ENCODE measurements at regions not wholly inside any gene's neighbourhood (a gene's known extent, or its start where the extent isn't known, plus 50 kb on each side); places are given as distances from the start of the nearest gene placed in this dataset.

DNA sequence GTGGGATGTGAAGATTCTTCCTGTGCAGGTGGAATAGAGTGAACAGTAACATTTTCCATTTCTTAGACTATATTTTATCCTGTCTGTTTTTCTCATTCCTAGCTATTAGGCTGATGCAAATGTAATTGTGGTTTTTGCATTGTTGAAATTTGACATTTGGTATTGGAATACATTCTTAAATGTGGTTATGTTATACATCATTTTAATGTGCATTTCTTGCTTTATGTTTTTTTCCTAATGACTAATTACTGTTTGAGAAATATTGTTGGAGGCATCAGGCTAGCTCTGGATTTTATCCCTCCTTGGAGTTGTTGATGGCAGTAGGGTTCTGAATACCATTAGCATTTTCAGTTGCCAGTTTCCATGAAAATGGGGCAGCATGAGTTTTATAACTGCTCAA is 75.9 kb upstream of the GNG2 start:
- H2AFZ ChIP-seq (ENCODE audit: insufficient read depth, low read depth, low read length, poor library complexity, severe bottlenecking): no peak overlapping the region
- no peaks in the 10 kb centered on the region for H3K36me3 ChIP-seq (replicated peaks in 1 of 2; ENCODE audit: control extremely low read depth in 1 of 2, control insufficient read depth in 1 of 2, extremely low read depth in 1 of 2, insufficient read depth in 2 of 2, low read length in 1 of 2)
- peaks cover 6% of the 10 kb centered on the region for H3K4me1 Mint-ChIP-seq
- H3K9me3 Mint-ChIP-seq (ENCODE audit: insufficient read depth): no peaks in the 10 kb centered on the region
- no peaks in the 10 kb centered on the region for H3K79me2 ChIP-seq (ENCODE audit: control insufficient read depth, insufficient read depth, low read length)
- no peaks in the 10 kb centered on the region for H4K20me1 ChIP-seq (ENCODE audit: control insufficient read depth, insufficient read depth, low read length, poor library complexity, severe bottlenecking)
- no peak overlapping the region for H3K4me2 ChIP-seq (replicated peaks; ENCODE audit: low read depth, low read length, poor library complexity, severe bottlenecking)
- H3K27me3 ChIP-seq (replicated peaks in 1 of 4; ENCODE audit: control extremely low read depth in 1 of 4, control insufficient read depth in 3 of 4, insufficient read depth in 4 of 4, low read length in 3 of 4): peaks cover 0 to 15% (median 0%) of the 10 kb centered on the region in 4 experiments
- peaks cover 7% of the 10 kb centered on the region in 2 donors for H3K4me1 ChIP-seq (ENCODE audit: control insufficient read depth in 2 of 2, insufficient read depth in 2 of 2, low read length in 2 of 2)
- no peak for DNase-seq
- ATAC-seq (ENCODE audit: low read depth): no peak
- no peak overlapping the region for H3K4me3 Mint-ChIP-seq
- CTCF ChIA-PET: interaction anchor here (0.7 to 1.3 kb wide), 2 partner anchors 9 to 194 kb away, joined by 3 to 4 read pairs; no protein-coding TSS in a partner anchor
- peaks cover 36% of the 10 kb centered on the region for H3K27me3 Mint-ChIP-seq
- no peak overlapping the region for H3K4me3 ChIP-seq (ENCODE audit: control extremely low read depth in 1 of 5, extremely low read depth in 1 of 5, insufficient read depth in 1 of 5, low read depth in 2 of 5, low read length in 4 of 5)
- H3K27ac Mint-ChIP-seq: no peak overlapping the region
- TF ChIP-seq, protein P1, sequence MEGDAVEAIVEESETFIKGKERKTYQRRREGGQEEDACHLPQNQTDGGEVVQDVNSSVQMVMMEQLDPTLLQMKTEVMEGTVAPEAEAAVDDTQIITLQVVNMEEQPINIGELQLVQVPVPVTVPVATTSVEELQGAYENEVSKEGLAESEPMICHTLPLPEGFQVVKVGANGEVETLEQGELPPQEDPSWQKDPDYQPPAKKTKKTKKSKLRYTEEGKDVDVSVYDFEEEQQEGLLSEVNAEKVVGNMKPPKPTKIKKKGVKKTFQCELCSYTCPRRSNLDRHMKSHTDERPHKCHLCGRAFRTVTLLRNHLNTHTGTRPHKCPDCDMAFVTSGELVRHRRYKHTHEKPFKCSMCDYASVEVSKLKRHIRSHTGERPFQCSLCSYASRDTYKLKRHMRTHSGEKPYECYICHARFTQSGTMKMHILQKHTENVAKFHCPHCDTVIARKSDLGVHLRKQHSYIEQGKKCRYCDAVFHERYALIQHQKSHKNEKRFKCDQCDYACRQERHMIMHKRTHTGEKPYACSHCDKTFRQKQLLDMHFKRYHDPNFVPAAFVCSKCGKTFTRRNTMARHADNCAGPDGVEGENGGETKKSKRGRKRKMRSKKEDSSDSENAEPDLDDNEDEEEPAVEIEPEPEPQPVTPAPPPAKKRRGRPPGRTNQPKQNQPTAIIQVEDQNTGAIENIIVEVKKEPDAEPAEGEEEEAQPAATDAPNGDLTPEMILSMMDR (IDR thresholded peaks at IDR 0.05): no peak
- TF ChIP-seq EZH2 (IDR thresholded peaks at IDR 0.05; ENCODE audit: borderline replicate concordance, insufficient read depth, low read depth, low read length, poor library complexity, severe bottlenecking): no peak
- peaks cover 8 to 13% (median 13%) of the 10 kb centered on the region in 3 donors for H3K9me3 ChIP-seq (ENCODE audit: control extremely low read depth in 1 of 3, control insufficient read depth in 2 of 3, insufficient read depth in 1 of 3, low read length in 2 of 3)
- no peak overlapping the region for H3K27ac ChIP-seq (ENCODE audit: low read length in 2 of 2)
- no peak overlapping the region for H3K9ac ChIP-seq (ENCODE audit: low read length)
- intact Hi-C loops (cut with micrococcal nuclease): loop anchor here (10.0 kb wide), 1 partner anchor 690 kb away; the partner anchor contains the start of gene TRIM9
- POLR2A ChIA-PET: no interaction called here

DNA sequence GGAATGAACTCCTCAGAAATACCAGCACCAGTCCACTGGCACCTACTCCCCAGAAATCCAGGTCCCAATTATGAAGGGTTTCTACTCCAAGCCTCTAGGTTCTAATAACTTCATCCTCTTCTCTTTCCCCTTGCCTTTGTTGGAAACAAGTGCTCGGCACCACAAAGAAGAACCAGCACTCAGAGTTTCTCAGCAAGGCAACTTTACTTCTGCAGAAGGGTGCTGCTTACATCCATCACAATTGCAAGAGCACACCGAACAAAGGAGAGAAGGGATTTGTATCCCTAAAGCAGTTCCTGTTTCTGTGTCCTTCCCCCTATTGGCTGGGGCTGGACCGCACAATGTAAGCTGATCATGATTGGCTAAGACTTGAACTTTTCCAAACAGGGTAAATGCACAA is 74.2 kb upstream of the GNG2 start:
- intact Hi-C loops (cut with micrococcal nuclease): loop anchor here (10.0 kb wide), 1 partner anchor 691 kb away; the partner anchor contains the start of gene TRIM9
- Mint-ChIP-seq H3K9me3 (ENCODE audit: insufficient read depth) (no peaks in the 10 kb centered on the region), H3K27ac (no peak overlapping the region), H3K4me1 (no peaks in the 10 kb centered on the region), H3K27me3 (peaks cover 38% of the 10 kb centered on the region), H3K4me3 (no peak overlapping the region)
- Histone ChIP-seq H3K79me2 (ENCODE audit: control insufficient read depth, insufficient read depth, low read length) (no peaks in the 10 kb centered on the region), H3K4me3 (ENCODE audit: control extremely low read depth in 1 of 5, extremely low read depth in 1 of 5, insufficient read depth in 1 of 5, low read depth in 2 of 5, low read length in 4 of 5) (no peak overlapping the region), H3K4me1 (ENCODE audit: control insufficient read depth in 2 of 2, insufficient read depth in 2 of 2, low read length in 2 of 2) (no peaks in the 10 kb centered on the region), H4K20me1 (ENCODE audit: control insufficient read depth, insufficient read depth, low read length, poor library complexity, severe bottlenecking) (no peaks in the 10 kb centered on the region), H3K9ac (ENCODE audit: low read length) (no peak overlapping the region), H3K9me3 (ENCODE audit: control extremely low read depth in 1 of 3, control insufficient read depth in 2 of 3, insufficient read depth in 1 of 3, low read length in 2 of 3) (peaks cover 8 to 13% (median 13%) of the 10 kb centered on the region in 3 donors), H3K4me2 (replicated peaks; ENCODE audit: low read depth, low read length, poor library complexity, severe bottlenecking) (no peak overlapping the region), H2AFZ (ENCODE audit: insufficient read depth, low read depth, low read length, poor library complexity, severe bottlenecking) (no peak overlapping the region), H3K36me3 (replicated peaks in 1 of 2; ENCODE audit: control extremely low read depth in 1 of 2, control insufficient read depth in 1 of 2, extremely low read depth in 1 of 2, insufficient read depth in 2 of 2, low read length in 1 of 2) (no peaks in the 10 kb centered on the region), H3K27me3 (replicated peaks in 1 of 4; ENCODE audit: control extremely low read depth in 1 of 4, control insufficient read depth in 3 of 4, insufficient read depth in 4 of 4, low read length in 3 of 4) (peaks cover 0 to 14% (median 3%) of the 10 kb centered on the region in 4 experiments), H3K27ac (ENCODE audit: low read length in 2 of 2) (no peak overlapping the region)
- DNase-seq: no peak
- ChIA-PET CTCF (no interaction called here), POLR2A (no interaction called here)
- TF ChIP-seq EZH2 (IDR thresholded peaks at IDR 0.05; ENCODE audit: borderline replicate concordance, insufficient read depth, low read depth, low read length, poor library complexity, severe bottlenecking): no peak
- TF ChIP-seq, protein P1 (IDR thresholded peaks at IDR 0.05): no peak
- ATAC-seq (ENCODE audit: low read depth): no peak
- WGBS (ENCODE audit: insufficient coverage): 78% methylated on average over 1 of the region's 3 CpGs

All from B cell (primary cell).